ENCODE measurements at regions not wholly inside any gene's neighbourhood (a gene's known extent, or its start where the extent isn't known, plus 50 kb on each side); places are given as distances from the start of the nearest gene placed in this dataset.
"Not testable (repeated sequence)": the region's sequence is repeated elsewhere in the genome, so short reads cannot be mapped to it uniquely, and the experiment has no call there.

DNA sequence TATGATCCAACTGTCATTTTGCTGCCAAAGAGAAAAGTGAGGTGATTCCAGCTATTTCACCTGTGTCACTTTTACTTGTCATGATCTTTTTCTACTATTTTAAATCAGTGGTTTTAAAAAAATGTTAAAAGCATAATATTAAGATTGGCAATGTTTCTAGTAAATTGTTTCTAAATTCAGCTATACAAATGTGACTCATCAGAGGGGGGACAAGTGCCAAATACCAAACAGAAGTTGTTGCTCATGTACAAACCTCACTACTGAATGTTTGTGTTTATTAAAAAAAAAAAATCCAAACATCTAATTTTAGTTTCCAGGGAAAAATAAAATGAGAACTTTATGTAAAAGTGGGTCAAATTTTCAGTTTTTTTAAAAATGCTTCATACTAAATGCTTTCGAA lies 346.2 kb upstream of the SNX7 start:
- intact Hi-C loops (cut with DNase I), result no loop called here
- no peak for ATAC-seq
- DNase-seq, result no peak

DNA sequence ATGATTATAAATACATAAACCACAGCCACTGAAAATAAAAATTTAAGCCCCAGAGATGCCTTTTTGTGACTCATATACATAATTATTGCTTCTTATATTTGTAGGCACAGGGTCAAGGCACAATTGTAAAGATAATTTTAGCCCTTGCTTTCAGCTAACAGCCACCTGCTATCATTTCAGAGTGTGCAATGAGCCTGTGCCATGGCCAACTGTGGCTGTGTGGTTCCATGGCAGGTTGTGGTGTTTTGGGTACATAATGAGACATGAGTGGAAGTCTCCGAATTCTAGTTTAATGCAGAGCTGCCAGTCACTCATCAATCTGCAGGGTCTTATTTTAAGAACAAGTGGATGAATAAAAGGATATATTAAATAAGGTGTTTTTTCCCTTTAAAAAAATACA lies 346.9 kb upstream of the SNX7 start:
- ATAC-seq (no peak), DNase-seq (no peak)
- intact Hi-C loops (cut with DNase I), result no loop called here

- no peak for ATAC-seq
- intact Hi-C loops (cut with DNase I), result no loop called here
- no peak for DNase-seq
Measured at GRCh38 chr1:98306517-98307089, 354.9 kb upstream of the SNX7 start.

- ATAC-seq (no peak), DNase-seq (no peak)
- intact Hi-C loops (cut with DNase I), result no loop called here
Measured at GRCh38 chr1:98305362-98305761, 356.2 kb upstream of the SNX7 start.

GRCh38 chr1:98304888-98305287 lies 356.6 kb upstream of the SNX7 start:
- intact Hi-C loops (cut with DNase I), result no loop called here
- no peak for ATAC-seq

GRCh38 chr1:98299861-98300260 lies 361.7 kb upstream of the SNX7 start:
- ATAC-seq (no peak), DNase-seq (no peak)
- intact Hi-C loops (cut with DNase I), result no loop called here

More at GRCh38 chr1:98304888-98305287, 356.6 kb upstream of the SNX7 start:
- no peak for DNase-seq

- intact Hi-C loops (cut with DNase I), result no loop called here
- ATAC-seq, result no peak
- no peak for DNase-seq
Measured at GRCh38 chr1:98299313-98299712, 362.2 kb upstream of the SNX7 start.

DNA sequence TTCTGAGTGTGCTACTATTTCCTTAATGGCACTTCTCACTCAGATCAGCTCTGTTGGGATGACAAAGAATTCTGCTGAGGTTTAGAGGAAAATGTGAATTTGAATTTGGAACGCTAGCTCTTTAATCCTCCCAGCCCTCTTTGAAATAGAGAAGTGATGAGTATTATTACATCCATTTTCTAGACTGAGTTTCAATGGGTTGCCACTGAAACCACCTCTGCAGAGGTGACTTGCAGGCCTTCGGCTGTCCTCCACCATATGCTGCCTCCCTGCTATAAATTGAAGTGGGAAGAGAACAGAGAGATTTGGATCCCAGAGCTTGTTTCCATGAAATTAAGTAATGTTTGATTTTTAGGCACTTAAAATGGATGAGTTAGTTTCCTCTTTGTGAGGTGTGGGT lies 363.2 kb upstream of the SNX7 start:
- ATAC-seq, result no peak
- intact Hi-C loops (cut with DNase I), result no loop called here
- no peak for DNase-seq

- intact Hi-C loops (cut with DNase I), result no loop called here
- DNase-seq (no peak), ATAC-seq (no peak)
Measured at GRCh38 chr1:98296681-98297080, 364.8 kb upstream of the SNX7 start.

DNA sequence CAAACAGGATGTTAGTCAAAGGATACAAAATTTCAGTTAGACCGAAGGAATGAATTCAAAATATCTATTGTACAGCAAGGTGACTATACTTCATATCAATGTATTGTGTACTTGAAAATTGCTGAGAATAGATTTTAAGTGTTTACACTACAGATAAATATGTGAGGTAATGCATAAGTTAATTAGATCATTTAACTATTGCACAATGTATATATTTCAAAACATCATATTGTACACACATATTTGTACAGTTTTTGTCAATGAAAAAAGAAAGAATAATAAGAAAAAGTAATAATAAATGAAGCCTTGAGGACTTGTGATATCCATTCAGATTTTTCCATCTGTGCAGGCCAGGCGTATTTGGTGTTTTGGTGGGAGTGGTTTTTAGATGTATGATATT lies 367.4 kb upstream of the SNX7 start:
- ATAC-seq, result no peak
- intact Hi-C loops (cut with DNase I), result no loop called here
- DNase-seq, result no peak

DNA sequence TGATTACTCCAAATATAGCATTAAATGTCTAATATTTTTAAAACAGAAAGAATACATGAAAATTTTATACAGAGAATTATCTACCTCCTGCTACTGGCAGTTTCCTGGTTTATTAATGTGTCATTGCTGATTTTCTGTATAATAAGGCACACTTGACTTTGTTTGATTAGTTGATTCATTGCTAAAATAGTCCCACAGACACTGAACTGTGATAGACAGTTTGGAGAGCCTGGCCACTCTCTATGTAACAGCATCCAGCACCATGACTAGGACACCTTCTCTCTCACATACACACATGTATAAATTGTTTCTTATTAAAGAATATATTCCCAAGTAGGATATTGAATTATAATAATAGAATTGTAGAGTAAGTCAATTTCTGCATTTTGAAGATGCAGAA lies 368.5 kb upstream of the SNX7 start:
- DNase-seq (no peak), ATAC-seq (no peak)
- intact Hi-C loops (cut with DNase I), result no loop called here

- intact Hi-C loops (cut with DNase I), result no loop called here
- no peak for ATAC-seq
- no peak for DNase-seq
Measured at GRCh38 chr1:98289311-98289710, 368.5 kb upstream of the DPYD start.

GRCh38 chr1:98288494-98288893 lies 367.7 kb upstream of the DPYD start:
- intact Hi-C loops (cut with DNase I), result no loop called here
- DNase-seq (no peak), ATAC-seq (no peak)

GRCh38 chr1:98287626-98288025 lies 366.8 kb upstream of the DPYD start:
- no peak for DNase-seq
- intact Hi-C loops (cut with DNase I), result no loop called here
- ATAC-seq, result no peak

- DNase-seq, result no peak
- ATAC-seq, result no peak
- intact Hi-C loops (cut with DNase I), result no loop called here
Measured at GRCh38 chr1:98286656-98287055, 365.8 kb upstream of the DPYD start.

- ATAC-seq; DNase-seq; intact Hi-C loops (cut with DNase I): not testable (repeated sequence)
Measured at GRCh38 chr1:98285286-98285685, 364.5 kb upstream of the DPYD start.

DNA sequence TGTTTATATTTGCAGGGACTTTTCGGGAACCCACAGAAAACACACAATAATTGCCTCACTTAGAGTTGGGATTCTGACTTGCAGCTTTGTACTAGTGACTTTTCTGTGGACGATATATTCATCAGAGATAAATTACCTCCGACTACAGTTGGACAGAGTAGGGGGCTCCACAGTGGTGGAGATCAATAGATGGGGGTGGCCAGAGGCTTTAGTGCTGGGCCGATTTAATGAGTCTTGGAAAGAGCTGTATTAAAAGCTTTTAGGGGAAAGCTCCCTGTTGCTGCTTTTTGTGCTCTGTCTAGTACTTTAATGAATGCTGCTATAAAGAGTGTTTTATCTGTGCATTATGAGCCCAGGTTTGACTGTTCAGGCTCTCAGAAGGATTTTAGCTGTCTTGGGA lies 359.2 kb upstream of the DPYD start:
- ATAC-seq, result no peak
- intact Hi-C loops (cut with DNase I), result no loop called here
- no peak for DNase-seq

DNA sequence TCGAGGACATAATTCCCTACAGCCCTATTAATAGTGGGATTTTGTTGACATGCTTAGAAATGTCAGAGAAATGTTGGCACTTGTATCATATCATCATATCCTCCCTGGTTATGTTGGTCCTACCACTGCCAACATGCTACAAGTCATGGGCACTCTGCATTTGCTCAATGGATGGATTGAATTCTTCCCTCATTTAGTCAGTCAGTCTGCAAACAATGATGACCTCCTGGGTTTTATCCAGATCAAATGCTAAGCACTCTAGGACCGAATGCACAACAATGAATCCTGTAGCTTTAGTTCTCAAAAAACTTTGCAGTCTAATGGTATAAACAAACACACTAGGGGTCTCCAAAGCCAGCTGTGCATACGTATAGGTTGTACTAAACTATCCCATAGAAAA lies 357.2 kb upstream of the DPYD start:
- intact Hi-C loops (cut with DNase I), result no loop called here
- no peak for ATAC-seq
- DNase-seq, result no peak

GRCh38 chr1:98277118-98277517 lies 356.3 kb upstream of the DPYD start:
- intact Hi-C loops (cut with DNase I), result no loop called here
- ATAC-seq (no peak), DNase-seq (no peak)

GRCh38 chr1:98276514-98276913 lies 355.7 kb upstream of the DPYD start:
- ATAC-seq, result no peak
- no peak for DNase-seq
- intact Hi-C loops (cut with DNase I), result no loop called here

DNA sequence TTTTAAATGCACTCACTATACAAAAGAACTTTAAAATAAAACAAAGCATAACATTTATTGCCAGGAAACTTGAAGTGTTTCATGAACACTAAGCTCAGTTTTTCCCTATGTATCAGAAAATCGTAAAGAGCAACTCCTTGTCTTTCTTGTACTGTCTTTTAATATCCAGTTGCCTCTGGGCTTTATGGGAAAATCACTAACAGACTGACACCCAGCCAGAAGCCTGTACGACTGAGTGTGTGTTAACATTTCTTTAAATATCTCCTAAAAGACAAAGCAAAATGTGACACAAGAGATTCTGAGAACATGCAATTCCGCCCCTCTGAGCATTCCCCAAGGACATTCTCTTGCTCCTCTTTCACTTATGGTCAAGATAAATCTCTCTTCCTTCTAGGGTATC lies 347.5 kb upstream of the DPYD start:
- no peak for DNase-seq
- ATAC-seq, result no peak
- intact Hi-C loops (cut with DNase I), result no loop called here

DNA sequence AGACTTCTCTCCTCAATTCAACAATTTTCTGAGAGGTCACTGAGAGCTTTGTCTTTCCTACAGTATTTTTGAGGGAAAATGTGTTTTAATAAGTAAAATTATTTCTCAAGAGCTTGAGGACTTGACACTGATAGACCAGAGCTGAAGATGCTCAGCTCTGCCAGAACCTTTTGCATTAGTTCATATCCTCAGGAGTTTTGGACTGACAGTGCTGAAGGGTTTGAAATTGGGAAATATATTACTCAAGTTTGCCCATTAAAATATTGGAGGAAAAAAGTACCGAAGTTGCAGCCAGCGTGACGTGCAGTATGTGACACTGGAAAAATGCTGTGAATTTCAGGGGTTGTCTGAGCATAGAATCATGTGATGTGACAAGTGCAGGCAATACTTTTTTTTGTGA lies 346.6 kb upstream of the DPYD start:
- intact Hi-C loops (cut with DNase I), result no loop called here
- DNase-seq, result no peak
- no peak for ATAC-seq
